ENCODE measurements at regions not wholly inside any gene's neighbourhood (a gene's known extent, or its start where the extent isn't known, plus 50 kb on each side); places are given as distances from the start of the nearest gene placed in this dataset.

GRCh38 chr4:62222121-62222520 is 1022.0 kb downstream of the ADGRL3 start:
- Histone ChIP-seq H2BK5ac (ENCODE audit: low read depth, low read length, poor library complexity, severe bottlenecking) (no peak overlapping the region), H3K18ac (ENCODE audit: low read depth, low read length) (no peak overlapping the region)
- in situ Hi-C loops (cut with MboI; ENCODE audit: low sequenced_read_pairs), result no loop called here

More at GRCh38 chr4:62222121-62222520, 1022.0 kb downstream of the ADGRL3 start:
- H4K91ac ChIP-seq (ENCODE audit: insufficient read depth, low read depth, low read length), result no peak overlapping the region
- CTCF ChIA-PET, result no interaction called here
- no peak overlapping the region for H2AK5ac ChIP-seq (ENCODE audit: low read depth, low read length)
- H4K5ac ChIP-seq (ENCODE audit: low read depth, low read length), result no peak overlapping the region
- H3K56ac ChIP-seq (ENCODE audit: extremely low read depth, insufficient read depth, low read length), result no peak overlapping the region
- H3K9me1 ChIP-seq (ENCODE audit: insufficient read depth, low read length), result no peaks in the 10 kb centered on the region
- H3K4me2 ChIP-seq (ENCODE audit: low read depth, low read length), result no peak overlapping the region
- no peak overlapping the region for H4K8ac ChIP-seq (ENCODE audit: low read depth in 2 of 2, low read length in 2 of 2)
- BruUV-seq (replicated peaks), result no TSS peak
- POLR2A ChIA-PET (ENCODE audit: unreplicated experiment), result no interaction called here
- H3K9me3 ChIP-seq (ENCODE audit: control insufficient read depth, insufficient read depth, low read length), result no peaks in the 10 kb centered on the region
- H3K4me3 ChIP-seq (ENCODE audit: insufficient read depth, low read depth, low read length), result no peak overlapping the region
- no peak overlapping the region for H2BK20ac ChIP-seq (ENCODE audit: low read depth, low read length)
- no peak overlapping the region for H2AFZ ChIP-seq (replicated peaks; ENCODE audit: low read length, poor library complexity)
- no peaks in the 10 kb centered on the region for H3K4me1 ChIP-seq (ENCODE audit: control insufficient read depth, insufficient read depth, low read length)
- dilution Hi-C loops (cut with HindIII; ENCODE audit: low sequenced_read_pairs, unreplicated experiment) (no loop called here), intact Hi-C loops (cut with micrococcal nuclease) (no loop called here)
- no peaks in the 10 kb centered on the region for H4K20me1 ChIP-seq (ENCODE audit: insufficient read depth, low read length)
- no peaks in the 10 kb centered on the region for H3K36me3 ChIP-seq (ENCODE audit: control insufficient read depth, insufficient read depth, low read length)
- H3K79me1 ChIP-seq (ENCODE audit: low read depth in 1 of 2, low read length in 2 of 2), result no peaks in the 10 kb centered on the region
- H3K14ac ChIP-seq (replicated peaks; ENCODE audit: low read depth, low read length), result no peak overlapping the region
- TF ChIP-seq CTCF (conservative IDR thresholded peaks at IDR 0.05; ENCODE audit: low read depth, low read length) (no peak), MXI1 (IDR thresholded peaks at IDR 0.05; ENCODE audit: borderline replicate concordance, low read depth, low read length) (no peak), CHD1 (IDR thresholded peaks at IDR 0.05; ENCODE audit: low read depth, low read length) (no peak), RAD21 (IDR thresholded peaks at IDR 0.05; ENCODE audit: low read length) (no peak), ELK1 (IDR thresholded peaks at IDR 0.05; ENCODE audit: borderline replicate concordance, low read depth, low read length) (no peak), FOS (IDR thresholded peaks at IDR 0.05; ENCODE audit: low read depth, low read length) (no peak), SMC3 (IDR thresholded peaks at IDR 0.05; ENCODE audit: low read depth, low read length) (no peak), MAZ (IDR thresholded peaks at IDR 0.05; ENCODE audit: borderline replicate concordance, low read depth, low read length) (no peak), MAFK (IDR thresholded peaks at IDR 0.05; ENCODE audit: low read depth, low read length) (no peak), RCOR1 (IDR thresholded peaks at IDR 0.05; ENCODE audit: insufficient replicate concordance, low read length) (no peak), BHLHE40 (IDR thresholded peaks at IDR 0.05; ENCODE audit: low read depth, low read length) (no peak), CEBPB (IDR thresholded peaks at IDR 0.05; ENCODE audit: low read depth, low read length) (no peak), POLR2A (IDR thresholded peaks at IDR 0.05; ENCODE audit: low read depth, low read length) (no peak), RFX5 (IDR thresholded peaks at IDR 0.05; ENCODE audit: low read depth, low read length) (no peak), USF2 (IDR thresholded peaks at IDR 0.05; ENCODE audit: low read depth, low read length) (no peak)
- no peaks in the 10 kb centered on the region for H3K27me3 ChIP-seq (ENCODE audit: control insufficient read depth, insufficient read depth, low read length)
- H3K4ac ChIP-seq (ENCODE audit: low read depth, low read length), result no peak overlapping the region
- H2AK9ac ChIP-seq (replicated peaks; ENCODE audit: low read depth, low read length, poor library complexity), result no peak overlapping the region
- H3K27ac ChIP-seq (ENCODE audit: insufficient read depth, low read length), result no peak overlapping the region
- no peak overlapping the region for H2BK120ac ChIP-seq (ENCODE audit: low read depth, low read length)
- WGBS, 2 experiments (ENCODE audit: extremely low coverage in 2 of 2, insufficient read length in 1 of 2), result no CpG with 5 or more reads among the region's 4 CpGs
- H2BK15ac ChIP-seq (ENCODE audit: low read depth, low read length), result no peak overlapping the region
- H3K23ac ChIP-seq (ENCODE audit: low read depth, low read length), result no peak overlapping the region
- ATAC-seq (ENCODE audit: low read depth), result no peak
- H3K9ac ChIP-seq (ENCODE audit: low read depth, low read length), result no peak overlapping the region
- DNase-seq, result no peak

Data from IMR-90 (cell line).